HG02588 (cell line): ENCODE measurements at regions not wholly inside any gene's neighbourhood (a gene's known extent, or its start where the extent isn't known, plus 50 kb on each side); places are given as distances from the start of the nearest gene placed in this dataset.

Experiments used
- ATAC-seq: cut with Tn5 transposase; IDR thresholded peaks from one replicate; pipeline ENCODE4 v1.9.1; 2021; ENCODE audit warnings: mild to moderate bottlenecking, moderate library complexity; ENCODE audit not compliant: unreplicated experiment

DNA sequence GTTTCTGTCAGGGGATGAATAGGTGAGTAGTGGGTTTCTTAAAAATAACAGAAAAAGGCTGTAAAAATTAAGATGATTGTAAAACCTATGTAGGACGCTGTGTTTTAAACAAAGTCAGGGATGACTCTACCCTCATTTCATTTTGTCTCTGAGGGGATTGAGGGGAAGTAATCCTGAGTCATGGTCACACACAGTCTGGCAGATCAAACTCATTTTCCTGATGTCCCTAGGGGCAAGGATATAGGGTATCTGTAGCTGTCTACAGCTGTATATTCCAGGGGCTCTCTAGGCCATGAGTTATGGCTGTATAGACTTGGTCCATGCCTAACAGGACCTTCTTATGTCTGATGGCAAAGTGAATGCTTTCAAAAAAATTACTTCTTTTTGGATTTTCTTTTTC, 421.1 kb downstream of the PDCD6IP start:
- ATAC-seq = no peak

DNA sequence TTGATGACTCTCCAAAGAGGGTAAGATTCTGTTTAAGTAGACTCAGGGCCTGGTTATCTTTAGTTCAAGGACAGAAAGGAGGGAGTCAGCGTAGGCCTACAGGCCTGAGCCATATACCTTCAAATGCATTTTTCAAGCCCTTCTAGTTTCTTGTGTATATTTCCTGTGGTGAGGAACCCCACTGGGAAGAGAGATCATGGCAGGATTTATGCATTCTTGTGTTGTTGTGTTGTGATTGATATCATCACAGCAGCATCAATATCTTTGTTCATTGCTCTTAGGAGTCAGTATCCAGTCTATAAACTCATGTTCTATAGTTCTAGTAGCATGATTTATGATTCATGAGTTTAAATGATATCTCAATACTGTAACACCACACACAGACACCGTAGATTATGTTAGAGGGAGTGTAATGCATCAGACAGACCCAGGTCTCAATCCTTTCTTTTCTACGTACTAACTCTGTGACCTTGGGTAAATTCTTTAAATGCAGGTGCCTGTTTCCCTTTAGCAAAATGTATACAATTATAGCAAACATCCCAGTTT, 427.5 kb downstream of the PDCD6IP start:
- no peak for ATAC-seq

DNA sequence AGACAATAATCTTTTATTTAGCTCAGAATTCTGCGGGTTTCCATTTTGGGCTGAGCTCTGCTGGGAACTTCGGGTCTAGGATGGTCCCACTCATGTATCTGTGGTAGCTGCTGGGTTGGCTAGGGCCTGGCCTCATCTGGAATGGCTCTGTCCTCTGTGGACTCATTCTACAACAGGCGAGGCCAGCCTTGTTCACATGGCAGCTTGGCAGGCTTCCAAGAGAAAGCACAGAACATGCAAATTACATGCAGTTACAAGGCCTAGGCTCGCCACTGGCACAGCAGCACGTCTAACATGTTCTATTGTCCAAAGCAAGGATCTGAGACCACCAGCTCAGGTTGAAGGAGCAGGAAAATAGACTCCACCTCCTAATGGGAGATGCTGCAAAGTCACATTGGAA, 431.4 kb downstream of the PDCD6IP start:
- ATAC-seq = no peak

DNA sequence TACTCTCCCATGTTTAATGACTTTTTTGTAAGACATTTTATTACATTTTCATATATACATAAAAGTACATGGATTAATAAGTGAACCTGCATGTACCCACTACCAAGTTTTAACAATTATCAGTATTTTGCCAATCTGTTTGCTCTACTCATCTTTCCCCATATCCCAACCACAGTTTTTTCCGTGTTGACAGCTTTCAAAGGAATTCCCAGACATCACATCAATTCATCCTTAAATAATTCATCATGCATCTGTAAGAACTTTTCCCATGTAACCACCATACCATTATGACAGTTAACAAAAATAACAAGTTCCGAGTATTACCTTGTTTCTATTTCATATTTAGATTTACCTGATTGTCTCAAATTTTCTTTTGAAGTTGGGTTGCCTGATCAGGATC, 436.7 kb downstream of the PDCD6IP start:
- no peak for ATAC-seq

DNA sequence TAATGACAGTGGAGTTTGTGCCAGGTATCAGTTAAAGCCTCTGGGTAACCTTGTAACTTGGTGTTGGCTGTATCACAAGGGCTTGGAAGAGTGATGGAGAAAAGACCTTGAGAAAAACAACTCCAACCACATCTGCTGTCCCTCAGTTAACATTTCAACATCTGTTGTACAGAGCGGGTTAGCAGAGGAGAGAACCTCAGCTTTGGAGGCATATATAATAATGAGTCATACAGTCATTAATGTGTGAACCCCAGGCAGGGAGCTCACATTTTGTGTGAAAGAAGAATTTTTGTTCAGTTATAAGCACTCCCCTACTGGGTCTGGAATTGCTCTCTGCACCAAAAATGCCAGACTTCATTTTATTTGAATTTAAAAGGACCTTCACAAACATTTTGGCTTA, 439.5 kb downstream of the PDCD6IP start:
- ATAC-seq = no peak

DNA sequence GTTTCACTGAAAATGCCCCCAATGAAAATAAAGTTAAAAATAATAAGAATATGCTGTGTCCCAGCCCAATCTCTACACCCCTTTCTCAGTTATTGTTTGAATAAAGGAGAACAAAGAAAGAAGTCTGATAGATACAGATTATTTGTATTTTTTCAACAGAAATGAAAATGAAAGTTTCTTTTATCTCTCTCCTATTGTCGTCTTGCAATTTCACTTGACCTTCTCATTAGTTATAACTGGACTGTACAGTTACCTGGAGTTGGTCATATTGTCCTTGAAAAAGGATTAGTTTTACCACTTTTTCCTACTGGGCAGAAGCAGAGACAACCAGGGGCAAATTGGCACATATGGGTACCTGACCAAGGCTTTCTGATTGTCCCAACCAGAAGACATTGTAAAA, 440.0 kb downstream of the PDCD6IP start:
- no peak for ATAC-seq

DNA sequence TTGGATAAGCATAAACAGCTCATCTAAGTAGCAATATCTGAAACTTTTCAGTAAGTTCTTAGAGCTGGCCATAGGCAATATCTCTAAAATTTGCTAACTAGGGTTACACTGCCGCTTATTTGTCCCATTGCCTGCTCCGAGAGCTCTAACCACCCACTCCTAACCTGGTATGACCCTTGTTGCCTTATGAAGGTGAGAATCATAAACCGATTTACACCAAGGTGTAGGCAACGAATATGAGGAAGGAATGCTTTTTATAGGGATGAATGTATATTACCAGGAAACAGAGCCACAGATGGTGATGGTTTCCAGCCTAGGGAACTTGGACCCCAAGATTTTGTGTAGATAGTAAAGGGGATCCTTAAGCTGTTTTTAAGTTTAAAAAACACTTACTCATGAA, 440.9 kb downstream of the PDCD6IP start:
- no peak for ATAC-seq

DNA sequence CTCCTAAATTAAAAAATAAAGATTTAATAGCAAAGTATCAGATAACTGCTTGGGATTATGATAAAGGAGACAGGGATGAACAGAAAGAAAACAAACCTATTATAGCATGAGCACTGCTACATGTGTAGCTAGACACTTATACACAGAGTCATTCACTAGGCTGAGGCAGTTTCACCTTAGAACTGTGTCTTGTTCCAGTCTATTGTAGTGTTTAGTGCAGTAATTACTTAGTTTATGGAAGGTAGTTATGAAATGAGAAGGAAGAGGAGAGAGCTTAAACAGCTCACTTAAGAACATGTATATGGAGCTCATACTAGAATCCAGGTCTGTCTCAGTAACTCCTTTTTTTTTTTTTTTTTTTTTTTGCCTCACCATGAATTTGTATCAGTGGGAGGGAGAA, 441.4 kb downstream of the PDCD6IP start:
- ATAC-seq = no peak

DNA sequence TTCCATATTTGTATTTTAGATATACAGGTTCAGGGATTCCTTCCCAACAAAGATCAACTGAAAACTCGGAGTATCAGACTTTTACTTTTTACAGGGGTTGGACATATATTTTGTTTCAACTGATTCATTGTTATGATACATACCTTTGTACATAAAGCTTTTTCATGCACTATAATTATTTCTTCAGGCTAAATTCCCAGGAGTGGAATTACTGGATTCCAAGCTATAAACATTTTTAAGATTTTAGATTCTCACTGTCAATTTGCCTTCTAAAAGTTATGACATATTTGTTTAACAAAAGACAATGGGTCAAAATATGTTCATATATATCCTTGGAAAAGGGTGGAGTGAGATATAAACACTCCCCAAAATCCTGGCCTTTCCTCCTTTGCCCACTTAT, 449.0 kb downstream of the PDCD6IP start:
- no peak for ATAC-seq

DNA sequence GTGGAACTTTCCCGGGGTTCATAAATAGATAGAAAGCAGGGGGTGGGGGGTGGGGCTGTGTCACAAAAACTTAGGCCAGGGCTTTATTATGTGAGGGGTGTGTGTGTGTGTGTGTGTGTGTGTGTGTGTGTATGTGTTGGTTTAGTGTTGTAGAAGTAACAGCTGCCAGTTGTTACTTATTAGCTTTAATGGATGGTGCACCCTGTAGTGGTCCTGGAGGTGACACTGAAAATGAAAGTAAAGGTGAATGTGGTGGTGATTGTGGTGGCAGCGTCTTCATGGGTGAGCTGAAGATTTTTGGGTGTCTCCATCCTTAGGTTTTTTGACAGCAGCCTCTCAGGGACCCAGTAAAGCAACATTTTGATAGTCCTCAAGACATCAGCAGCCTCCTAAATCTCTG, 449.9 kb downstream of the PDCD6IP start:
- ATAC-seq = peak; percentile 92

DNA sequence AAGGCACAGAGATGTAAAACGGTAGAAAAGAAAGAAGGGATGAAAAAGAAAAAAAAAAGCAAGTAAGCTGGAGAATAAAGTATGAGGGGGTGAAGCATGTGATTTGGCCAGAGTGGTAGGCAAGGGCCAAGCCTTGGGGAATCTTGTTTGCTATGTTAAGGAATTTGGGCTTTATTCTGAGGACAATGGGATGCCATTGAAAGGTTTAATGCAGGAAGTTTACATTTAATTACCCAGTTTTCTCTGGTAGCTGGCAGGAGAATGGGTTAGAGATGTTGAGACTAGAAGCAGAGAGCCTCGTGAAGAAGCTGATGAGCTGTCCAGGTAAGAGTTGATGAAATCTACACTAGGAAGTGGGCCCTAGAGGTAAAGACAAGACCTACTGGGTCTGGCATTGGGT, 455.9 kb downstream of the PDCD6IP start:
- ATAC-seq = no peak

DNA sequence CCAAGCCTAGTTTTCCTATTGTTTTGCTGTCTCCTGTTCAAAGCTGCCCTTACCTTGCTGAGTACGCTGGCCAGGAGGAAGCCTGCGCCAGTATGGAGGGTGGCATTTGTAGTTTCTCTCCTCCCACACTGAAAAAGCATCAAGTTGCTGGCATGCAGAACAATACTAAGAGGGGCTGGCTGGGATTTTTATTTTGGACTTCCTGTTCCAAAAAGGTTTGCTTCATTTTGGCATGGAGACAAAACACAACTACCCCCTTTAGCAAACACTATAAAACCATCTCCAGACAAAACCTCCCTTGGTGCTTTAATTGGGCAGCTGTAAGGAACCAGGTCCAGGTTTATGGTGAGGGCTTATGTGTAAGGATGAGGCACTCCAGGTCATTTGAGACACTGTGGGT, 457.6 kb downstream of the PDCD6IP start:
- ATAC-seq = no peak

DNA sequence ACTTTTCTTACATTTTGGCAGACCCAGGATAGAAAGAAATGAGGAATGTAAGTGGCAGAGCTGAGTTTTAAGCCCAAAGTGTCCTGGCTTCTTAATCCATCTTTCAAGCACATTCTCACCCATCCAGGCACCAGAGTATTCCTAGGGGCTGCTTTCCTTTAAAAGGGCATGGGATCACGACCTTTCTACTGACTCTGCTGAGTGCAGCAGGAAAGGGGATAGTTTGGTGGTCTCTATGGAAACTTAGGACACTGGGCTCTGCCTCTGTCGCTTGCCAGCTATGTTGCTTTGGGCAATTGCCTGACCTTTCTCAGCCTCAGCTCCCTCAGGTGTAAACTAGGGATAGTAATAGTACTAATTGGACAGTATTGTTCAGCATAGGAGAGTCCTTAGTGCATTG, 458.4 kb downstream of the PDCD6IP start:
- no peak for ATAC-seq

DNA sequence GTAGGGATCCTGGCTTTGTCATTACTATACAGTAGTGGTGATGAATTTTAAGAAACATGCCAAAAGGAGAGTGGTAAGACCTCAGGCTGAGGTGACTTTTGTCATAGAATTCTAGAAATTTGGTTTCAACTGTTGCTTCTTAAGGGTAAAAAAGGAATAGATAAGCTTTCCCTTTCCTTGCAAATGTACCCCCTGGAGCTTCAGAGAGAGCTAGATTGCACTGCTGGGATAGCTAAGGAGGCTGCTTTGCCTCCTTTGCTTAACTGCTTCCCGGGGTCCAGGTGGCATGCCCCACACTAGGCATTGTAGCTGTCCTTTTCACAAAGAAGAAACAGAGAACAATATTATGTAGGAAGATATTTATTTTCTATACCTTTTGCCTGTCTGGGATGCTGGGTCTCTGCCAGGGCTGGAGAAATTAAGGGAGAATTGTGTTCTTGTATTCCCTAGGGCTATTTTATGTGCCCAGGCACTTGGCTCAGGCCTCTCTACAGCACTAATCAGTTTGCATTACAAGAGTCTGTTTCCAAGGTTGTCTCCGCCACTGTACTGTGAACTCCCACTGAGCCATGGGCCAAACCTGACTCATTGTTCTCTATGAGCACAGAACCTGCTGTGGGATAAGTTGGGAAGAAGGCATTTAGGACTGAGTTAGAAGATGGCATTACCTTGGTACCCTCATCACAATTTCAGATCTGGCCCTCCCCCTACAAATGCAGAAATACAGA, 460.0 kb downstream of the PDCD6IP start:
- ATAC-seq = no peak

DNA sequence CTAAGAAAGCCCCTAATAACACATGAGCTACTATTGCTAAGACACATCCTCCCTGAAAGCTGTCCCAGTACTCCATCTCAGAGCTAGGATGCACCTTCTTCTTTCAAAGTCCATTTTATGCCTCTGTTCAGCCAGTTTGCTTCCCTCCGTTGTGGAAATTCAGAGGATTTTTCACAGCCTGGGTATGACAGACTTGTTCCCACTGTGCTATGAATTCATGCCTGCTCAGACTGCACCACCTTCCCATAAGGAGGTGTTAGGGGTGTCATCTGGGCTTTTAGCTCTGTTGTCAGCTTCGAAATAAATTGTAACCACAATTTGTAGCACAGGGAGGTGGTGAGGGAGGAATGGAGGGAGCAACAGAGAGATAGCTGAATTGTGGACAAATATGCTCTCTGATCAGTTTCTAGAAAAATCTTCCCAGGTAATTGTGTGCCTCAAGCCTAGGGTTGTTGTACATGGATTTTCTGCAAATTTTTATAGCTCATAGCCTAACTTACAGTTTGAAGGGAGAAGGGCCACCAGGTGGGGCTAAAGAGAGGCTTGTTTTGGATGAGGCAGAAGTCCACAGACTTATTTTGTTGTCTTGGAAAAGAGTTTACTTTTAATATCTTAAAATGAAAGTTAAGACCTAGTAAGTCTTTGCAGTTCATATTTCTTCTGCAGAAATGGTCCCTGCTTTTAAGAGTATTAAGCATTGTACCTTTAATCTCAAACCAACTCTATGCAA, 462.0 kb downstream of the PDCD6IP start:
- no peak for ATAC-seq

DNA sequence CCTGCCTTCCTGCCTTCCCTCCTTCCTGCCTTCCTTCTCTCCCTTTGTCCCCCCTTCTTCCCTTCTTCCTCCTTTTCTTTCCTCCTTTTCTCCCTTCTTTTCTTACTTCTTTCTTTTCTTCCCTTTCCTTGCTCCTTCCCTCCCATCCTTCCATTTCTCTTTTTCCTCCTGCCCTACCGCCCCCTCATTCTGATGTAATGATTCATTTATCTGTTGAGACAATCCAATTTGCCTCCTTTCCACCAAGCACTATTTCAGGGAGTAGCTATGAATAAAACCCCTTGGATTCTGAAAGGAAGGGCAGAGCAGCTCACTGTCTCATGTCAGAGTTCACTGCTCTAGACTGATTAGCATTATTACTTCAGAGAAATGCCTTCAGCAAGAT, 462.6 kb downstream of the PDCD6IP start:
- ATAC-seq = no peak

DNA sequence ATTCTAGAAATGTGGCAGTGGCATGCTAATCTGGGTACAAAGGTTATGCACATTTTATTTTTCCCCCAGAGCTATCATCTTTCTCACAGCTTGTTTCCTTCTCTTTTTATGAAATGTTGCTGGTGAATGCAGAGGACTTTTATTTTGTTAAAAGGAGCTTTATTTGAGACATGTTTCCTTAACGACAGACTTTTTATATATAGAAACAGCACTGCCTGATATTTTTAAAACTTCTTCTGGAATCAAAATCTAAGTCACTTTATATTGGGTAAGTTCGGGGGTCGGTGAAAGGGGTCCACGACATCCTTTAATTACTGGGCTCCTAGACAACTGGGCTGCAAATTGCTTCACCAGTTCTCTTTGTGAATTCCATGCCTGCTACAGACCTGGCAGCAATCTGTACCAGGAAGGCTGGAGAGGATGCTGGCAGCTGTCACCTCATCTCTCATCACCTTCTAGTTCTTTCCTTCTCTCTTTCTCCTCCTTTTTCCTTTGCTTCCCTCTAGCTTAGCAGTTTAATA, 464.7 kb downstream of the PDCD6IP start:
- ATAC-seq = no peak

DNA sequence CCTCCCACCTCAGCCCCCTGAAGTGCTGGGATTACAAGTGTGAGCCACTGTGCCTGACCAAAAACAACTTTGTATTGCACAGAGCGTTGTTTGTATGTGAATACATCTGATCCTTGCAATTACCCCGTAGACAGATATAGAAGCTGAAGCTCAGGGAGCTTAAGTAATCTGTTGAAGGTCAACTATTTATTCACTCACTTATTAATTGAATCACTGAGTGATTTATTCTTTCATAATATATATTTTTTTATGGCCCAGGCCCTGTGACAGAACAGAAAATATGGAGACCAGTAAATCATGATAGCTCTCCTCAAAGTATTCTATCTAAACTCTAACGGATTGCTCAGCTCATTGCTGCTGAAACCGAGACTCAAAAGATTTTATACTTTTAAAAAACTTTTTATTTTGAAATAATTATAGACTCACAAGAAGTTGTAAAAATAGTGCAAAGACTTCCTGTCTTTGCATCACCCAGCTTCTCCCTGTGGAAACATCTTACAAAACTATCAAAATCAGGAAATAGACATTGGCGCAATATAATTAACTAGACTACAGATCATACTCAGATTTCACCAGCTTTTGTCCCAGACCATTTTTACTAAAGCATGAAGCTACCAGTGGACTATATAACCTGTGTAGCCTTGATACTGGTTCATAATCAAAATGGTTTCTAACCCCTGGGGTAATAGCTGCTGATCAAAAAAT, 466.1 kb downstream of the PDCD6IP start:
- no peak for ATAC-seq

DNA sequence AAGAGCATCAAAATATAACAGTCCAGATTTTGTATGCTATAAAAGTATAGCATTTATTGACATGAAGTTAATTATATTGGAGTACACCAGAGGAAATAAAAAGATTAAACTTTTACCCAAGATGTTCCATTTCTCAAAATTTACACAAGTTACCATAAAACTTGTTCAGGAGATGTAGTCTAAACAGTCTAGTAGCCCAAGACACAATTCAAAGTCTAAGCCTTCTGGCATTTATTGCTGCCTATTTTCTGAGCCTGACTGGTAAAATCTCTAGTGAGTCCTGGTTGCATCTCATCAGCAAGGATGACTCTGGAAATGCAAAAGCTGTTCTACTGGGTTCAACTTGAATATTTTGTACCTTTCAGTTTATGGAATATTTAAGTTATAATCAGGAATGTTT, 468.7 kb downstream of the PDCD6IP start:
- no peak for ATAC-seq

DNA sequence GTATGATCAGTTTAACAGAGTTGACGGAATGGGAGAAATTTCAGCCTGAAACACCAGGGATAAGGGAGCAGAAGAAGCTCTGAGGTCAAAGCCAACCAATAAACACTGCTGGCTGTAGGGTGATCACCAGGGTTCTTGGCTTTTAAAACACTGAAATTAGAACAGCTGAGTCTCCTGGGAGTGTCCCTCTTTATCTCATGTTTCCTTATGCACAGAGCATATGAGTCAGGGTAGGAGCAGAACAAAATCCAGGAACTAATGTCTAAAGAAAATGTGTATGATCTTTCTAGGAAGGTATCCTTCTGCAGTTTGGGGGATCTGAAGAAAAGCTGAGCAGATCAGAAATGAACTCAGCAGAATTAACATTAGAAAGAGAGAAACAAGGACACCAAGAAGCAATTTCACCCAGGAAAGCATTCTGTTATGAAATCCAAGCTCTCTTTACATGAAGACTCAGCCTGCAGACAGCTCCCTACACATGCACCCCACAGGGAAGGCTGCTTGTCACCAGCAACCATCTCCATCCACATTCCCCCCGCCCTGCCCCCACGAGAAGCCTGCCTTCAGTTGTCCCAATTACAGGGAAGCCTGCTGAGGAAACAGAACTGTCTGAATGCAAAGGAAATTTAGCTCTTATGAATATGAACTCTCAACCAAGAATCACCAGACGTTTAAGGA, 469.7 kb downstream of the PDCD6IP start:
- ATAC-seq = no peak

DNA sequence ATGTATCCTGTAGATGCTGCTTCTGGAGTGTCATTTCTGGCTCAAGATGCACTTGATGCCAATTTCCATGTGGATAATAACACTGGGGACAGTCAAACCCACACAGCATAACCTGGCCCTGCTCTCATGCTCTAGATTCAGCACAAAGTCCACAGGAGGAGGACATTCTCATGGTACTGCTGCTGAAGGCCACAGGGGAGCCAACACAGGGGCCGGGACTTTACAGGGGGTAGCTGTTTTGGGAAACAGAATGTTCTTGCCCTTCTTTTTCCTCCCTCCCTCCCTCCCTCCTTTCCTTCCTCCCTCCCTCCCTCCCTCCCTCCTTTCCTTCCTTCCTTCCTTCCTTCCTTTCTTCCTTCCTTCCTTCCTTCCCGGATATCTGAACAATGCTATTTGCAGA, 477.4 kb downstream of the PDCD6IP start:
- ATAC-seq = no peak
